H1 (cell line): ENCODE measurements at regions not wholly inside any gene's neighbourhood (a gene's known extent, or its start where the extent isn't known, plus 50 kb on each side); places are given as distances from the start of the nearest gene placed in this dataset.

Source experiments
- CTCF ChIA-PET: fragments of 300-600 bp; sonication (Branson Sonifier 250); formaldehyde crosslinking; loops from one replicate; lab custom pipeline; 2021; ENCODE audit not compliant: partially characterized antibody; lab: Charles Lee
- POLR2A ChIA-PET: fragments of 300-600 bp; sonication (Branson Sonifier 250); formaldehyde crosslinking; loops from one replicate; lab custom pipeline; 2021; ENCODE audit warnings: inconsistent platforms; ENCODE audit not compliant: partially characterized antibody; lab: Charles Lee
- DNase-seq, 2 experiments: peaks; one replicate each; pipeline versions ENCODE4 v3.0.0 to v3.0.0-alpha.2; 2010 to 2022; ENCODE audit warnings: low spot score in 2 of 2, low read depth in 1 of 2, mixed read lengths in 1 of 2
- FAIRE-seq: peaks from 2 replicates; lab custom pipeline; 2011; peaks lifted over from hg19 to GRCh38; lab: Jason Lieb, UNC
- H2AFZ ChIP-seq: 2 replicates; pipeline ENCODE4 v1.8.1; 2012; ENCODE audit warnings: low read length, inconsistent platforms
- H2AK5ac ChIP-seq: 2 replicates; pipeline ENCODE4 v1.6.1; 2013; ENCODE audit warnings: low read depth, low read length
- H2BK120ac ChIP-seq: replicated peaks from 2 replicates; pipeline ENCODE3; 2013; ENCODE audit warnings: low read depth, low read length, inconsistent platforms
- H2BK12ac ChIP-seq: 2 replicates; pipeline ENCODE4 v1.6.1; 2013; ENCODE audit warnings: low read depth, low read length
- H2BK15ac ChIP-seq: 2 replicates; pipeline ENCODE4 v1.6.1; 2013; ENCODE audit warnings: low read length
- H2BK20ac ChIP-seq: 2 replicates; pipeline ENCODE4 v1.6.1; 2013; ENCODE audit warnings: low read length
- H2BK5ac ChIP-seq: 2 replicates; pipeline ENCODE4 v1.6.1; 2013; ENCODE audit warnings: low read depth, low read length
- H3K14ac ChIP-seq: 2 replicates; pipeline ENCODE4 v1.6.1; 2013; ENCODE audit warnings: inconsistent platforms; ENCODE audit not compliant: insufficient read length
- H3K18ac ChIP-seq: 2 replicates; pipeline ENCODE4 v1.6.1; 2013; ENCODE audit warnings: low read length; ENCODE audit errors: extremely low read depth
- H3K23ac ChIP-seq: 2 replicates; pipeline ENCODE4 v1.6.1; 2013; ENCODE audit warnings: inconsistent platforms; ENCODE audit not compliant: insufficient read length
- H3K23me2 ChIP-seq: 2 replicates; pipeline ENCODE4 v1.6.1; 2013; ENCODE audit warnings: low read depth, low read length
- H3K27ac ChIP-seq: 2 replicates; pipeline ENCODE4 v1.6.1; 2011; ENCODE audit warnings: low read depth, low read length, inconsistent platforms
- H3K27me3 ChIP-seq, 4 experiments: replicated peaks in 1 of 4; 1 replicate in 1 of 4; 2 replicates in 3 of 4; pipeline versions ENCODE4 v1.6.1 to v1.8.1; 2011 to 2013; ENCODE audit warnings: low read length in 3 of 4, mild to moderate bottlenecking in 3 of 4, inconsistent platforms in 2 of 4, mixed read lengths in 2 of 4, moderate library complexity in 1 of 4; ENCODE audit not compliant: control insufficient read depth in 3 of 4, insufficient read depth in 3 of 4; ENCODE audit errors: extremely low read depth in 1 of 4
- H3K36me3 ChIP-seq, 4 experiments: 2 replicates each; pipeline versions ENCODE4 v1.6.1 to v1.8.1; 2011 to 2013; ENCODE audit warnings: mild to moderate bottlenecking in 4 of 4, low read length in 3 of 4, moderate library complexity in 2 of 4, control low read depth in 1 of 4, inconsistent platforms in 1 of 4; ENCODE audit not compliant: insufficient read depth in 4 of 4, control insufficient read depth in 2 of 4
- H3K4ac ChIP-seq: replicated peaks from 2 replicates; pipeline ENCODE3; 2013; ENCODE audit warnings: low read length, low read depth, mixed read lengths, inconsistent platforms; ENCODE audit not compliant: insufficient read length
- H3K4me1 ChIP-seq, 4 experiments: replicated peaks in 1 of 4; 1 replicate in 1 of 4; 2 replicates in 3 of 4; pipeline versions ENCODE4 v1.6.1 to v1.8.1; 2011 to 2013; ENCODE audit warnings: low read length in 3 of 4, inconsistent platforms in 2 of 4, mixed read lengths in 1 of 4; ENCODE audit not compliant: insufficient read depth in 4 of 4, control insufficient read depth in 3 of 4
- H3K4me2 ChIP-seq, 2 experiments: 2 replicates each; pipeline versions ENCODE4 v1.6.1 to v1.8.1; 2011 to 2013; ENCODE audit warnings: low read depth in 2 of 2, low read length in 2 of 2, control low read depth in 1 of 2, inconsistent platforms in 1 of 2, mild to moderate bottlenecking in 1 of 2; ENCODE audit not compliant: insufficient read depth in 1 of 2
- H3K4me3 ChIP-seq, 4 experiments: fragments of 200-600, 300-600 bp in 1 of 4; sonication (generic), shearing (Covaris generic), sonication (Bioruptor Twin) in 1 of 4; 2 replicates each; pipeline versions ENCODE4 v1.5.1 to v1.8.1; 2011 to 2016; ENCODE audit warnings: low read length in 4 of 4, low read depth in 3 of 4, control low read depth in 2 of 4, inconsistent platforms in 2 of 4, mild to moderate bottlenecking in 2 of 4, mixed read lengths in 1 of 4, moderate library complexity in 1 of 4; ENCODE audit not compliant: insufficient read depth in 2 of 4; ENCODE audit errors: extremely low read depth in 1 of 4
- H3K56ac ChIP-seq: replicated peaks from 2 replicates; pipeline ENCODE3; 2013; ENCODE audit warnings: low read depth, mild to moderate bottlenecking, mixed read lengths, low read length, inconsistent platforms; ENCODE audit not compliant: insufficient read length
- H3K79me1 ChIP-seq: 2 replicates; pipeline ENCODE4 v1.6.1; 2013; ENCODE audit warnings: low read depth, low read length, control low read depth
- H3K79me2 ChIP-seq, 2 experiments: 2 replicates each; pipeline versions ENCODE4 v1.6.1 to v1.8.1; 2012 to 2013; ENCODE audit warnings: low read length in 2 of 2, mild to moderate bottlenecking in 2 of 2, inconsistent platforms in 1 of 2; ENCODE audit not compliant: insufficient read depth in 2 of 2, control insufficient read depth in 1 of 2
- H3K9ac ChIP-seq, 4 experiments: replicated peaks in 1 of 4; 1 replicate in 1 of 4; 2 replicates in 3 of 4; pipeline versions ENCODE4 v1.6.1 to v1.8.1; 2011 to 2013; ENCODE audit warnings: low read depth in 3 of 4, low read length in 3 of 4, control low read depth in 2 of 4, mild to moderate bottlenecking in 2 of 4, moderate library complexity in 2 of 4, inconsistent platforms in 1 of 4; ENCODE audit errors: extremely low read depth in 1 of 4
- H3K9me3 ChIP-seq, 2 experiments: 2 replicates each; pipeline versions ENCODE4 v1.6.1 to v1.8.1; 2012 to 2013; ENCODE audit warnings: mild to moderate bottlenecking in 2 of 2, moderate library complexity in 2 of 2, control low read depth in 1 of 2, inconsistent platforms in 1 of 2, low read depth in 1 of 2, low read length in 1 of 2, mixed read lengths in 1 of 2; ENCODE audit not compliant: insufficient read depth in 2 of 2
- H4K20me1 ChIP-seq, 2 experiments: replicated peaks in 1 of 2; 2 replicates each; pipeline versions ENCODE3 to v1.8.1; 2011 to 2013; ENCODE audit warnings: inconsistent platforms in 2 of 2, low read length in 2 of 2, mild to moderate bottlenecking in 1 of 2; ENCODE audit not compliant: insufficient read depth in 2 of 2, control insufficient read depth in 1 of 2
- H4K5ac ChIP-seq: 2 replicates; pipeline ENCODE4 v1.6.1; 2013; ENCODE audit warnings: low read length, low read depth, mixed read lengths, inconsistent platforms; ENCODE audit not compliant: insufficient read length
- H4K8ac ChIP-seq: 2 replicates; pipeline ENCODE4 v1.8.0; 2013; ENCODE audit warnings: mild to moderate bottlenecking, moderate library complexity, low read length, inconsistent platforms; ENCODE audit not compliant: insufficient read depth; ENCODE audit errors: extremely low read depth
- H4K91ac ChIP-seq: replicated peaks from 2 replicates; pipeline ENCODE3; 2013; ENCODE audit warnings: low read length, mixed read lengths, inconsistent platforms; ENCODE audit not compliant: insufficient read length
- BRCA1 ChIP-seq: IDR thresholded peaks from 2 replicates; pipeline ENCODE4 v1.6.1; 2012; ENCODE audit warnings: low read depth, low read length, improper control_type of control experiment
- CTBP2 ChIP-seq: IDR thresholded peaks from 2 replicates; pipeline ENCODE4 v1.7.0; 2011; ENCODE audit warnings: borderline replicate concordance, mild to moderate bottlenecking, moderate library complexity, mixed read lengths, low read length; ENCODE audit not compliant: insufficient read depth, insufficient read length
- EZH2 ChIP-seq: fragments of 200-600 bp; sonication (generic); IDR thresholded peaks from 2 replicates; pipeline ENCODE4 v1.7.1; 2012; ENCODE audit warnings: low read depth, mild to moderate bottlenecking, moderate library complexity, low read length, inconsistent platforms; ENCODE audit not compliant: severe bottlenecking
- JUND ChIP-seq: IDR thresholded peaks from 2 replicates; pipeline ENCODE4 v1.6.1; 2011; ENCODE audit warnings: mild to moderate bottlenecking, improper control_type of control experiment, low read length
- KDM5A ChIP-seq: fragments of 200-600 bp; IDR thresholded peaks from 2 replicates; pipeline ENCODE4 v1.7.1; 2012; ENCODE audit warnings: mild to moderate bottlenecking, low read length, inconsistent platforms, mixed read lengths
- POU5F1 ChIP-seq: IDR thresholded peaks from 2 replicates; pipeline ENCODE4 v1.6.1; 2011; ENCODE audit warnings: low read depth, mild to moderate bottlenecking, low read length, moderate library complexity
- RAD21 ChIP-seq, 2 experiments: IDR thresholded peaks in 1 of 2; conservative IDR thresholded peaks in 1 of 2; 2 replicates each; pipeline ENCODE4 v1.6.1; 2011; ENCODE audit warnings: low read depth in 2 of 2, low read length in 2 of 2, improper control_type of control experiment in 1 of 2, inconsistent platforms in 1 of 2, mild to moderate bottlenecking in 1 of 2, moderate library complexity in 1 of 2
- SIX5 ChIP-seq: IDR thresholded peaks from 2 replicates; pipeline ENCODE4 v1.6.1; 2011; ENCODE audit warnings: mild to moderate bottlenecking, low read depth, low read length
- SP2 ChIP-seq: IDR thresholded peaks from 2 replicates; pipeline ENCODE4 v1.6.1; 2012; ENCODE audit warnings: mild to moderate bottlenecking, low read length, inconsistent platforms
- USF2 ChIP-seq: IDR thresholded peaks from 2 replicates; pipeline ENCODE4 v1.6.1; 2011; ENCODE audit warnings: low read length, improper control_type of control experiment
- WGBS, 2 experiments: shearing (Covaris generic) in 1 of 2; methylation state at CpG; one replicate each; pipeline versions ENCODE4 v1.1.6 to v1.1.7; 2013 to 2015; ENCODE audit warnings: low lambda C conversion rate in 2 of 2, mixed read lengths in 2 of 2, inconsistent platforms in 1 of 2, low coverage in 1 of 2, missing lambda C conversion rate in 1 of 2; ENCODE audit not compliant: insufficient replicate concordance in 2 of 2, insufficient coverage in 1 of 2, insufficient read length in 1 of 2; ENCODE audit errors: extremely low coverage in 1 of 2, missing lambda C conversion rate in 1 of 2; 5-methylcytosine and 5-hydroxymethylcytosine counted together

DNA sequence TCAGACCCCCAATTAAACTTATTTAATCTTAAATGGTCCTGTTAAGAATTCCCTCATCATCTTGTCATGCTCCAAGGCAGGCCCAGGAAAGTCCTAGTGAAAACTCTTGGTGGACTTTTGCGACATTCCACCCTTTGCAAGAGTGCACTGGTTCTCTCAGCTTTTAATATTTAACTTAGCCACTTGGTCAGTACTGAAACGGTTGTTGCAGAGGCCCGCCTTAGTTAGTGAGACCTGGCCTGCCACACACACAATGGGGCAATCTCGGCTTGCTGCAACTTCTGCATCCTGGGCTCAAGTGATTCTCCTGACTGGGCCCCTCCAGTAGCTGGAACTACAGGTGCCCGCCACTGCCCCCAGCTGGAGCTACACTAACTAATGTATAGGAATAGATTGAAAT lies 1366.0 kb downstream of the UQCRFS1 start:
- no peaks in the 10 kb centered on the region for H3K36me3 ChIP-seq
- H3K79me2 ChIP-seq = no peaks in the 10 kb centered on the region
- no peak overlapping the region for H2BK12ac ChIP-seq
- H2AK5ac ChIP-seq = no peak overlapping the region
- H2BK120ac ChIP-seq = no peak overlapping the region
- H3K9ac ChIP-seq = no peak overlapping the region
- H4K5ac ChIP-seq = no peak overlapping the region
- no peak overlapping the region for H3K14ac ChIP-seq
- peaks cover 2% of the 10 kb centered on the region; the same call in 1 of the 2 replicates for H3K23me2 ChIP-seq
- H3K4me2 ChIP-seq = no peak overlapping the region
- no peak overlapping the region for H2BK20ac ChIP-seq
- no peak overlapping the region for H2BK15ac ChIP-seq
- no peak overlapping the region for H4K91ac ChIP-seq
- ChIA-PET CTCF (no interaction called here), POLR2A (no interaction called here)
- FAIRE-seq (no peak), DNase-seq (no peak)
- H3K79me1 ChIP-seq = no peaks in the 10 kb centered on the region
- H2AFZ ChIP-seq = no peak overlapping the region
- H3K27me3 ChIP-seq = no peaks in the 10 kb centered on the region
- H3K4me3 ChIP-seq = no peak overlapping the region
- no peak overlapping the region for H3K56ac ChIP-seq
- no peaks in the 10 kb centered on the region for H3K4me1 ChIP-seq
- H3K9me3 ChIP-seq = peaks cover 75 to 98% of the 10 kb centered on the region in 2 experiments
- H3K23ac ChIP-seq = no peak overlapping the region
- WGBS, 2 experiments = 83% methylated on average over 5 of the region's 5 CpGs; no CpG with 5 or more reads in 1 of the 2 experiments
- H4K8ac ChIP-seq = no peak overlapping the region
- no peak overlapping the region for H3K18ac ChIP-seq
- no peak overlapping the region for H3K27ac ChIP-seq
- H4K20me1 ChIP-seq = no peaks in the 10 kb centered on the region
- no peak overlapping the region for H3K4ac ChIP-seq
- H2BK5ac ChIP-seq = no peak overlapping the region
- no peak for TF ChIP-seq BRCA1
- no peak for TF ChIP-seq RAD21 (IDR thresholded peaks at IDR 0.05 in 1 of 2, conservative IDR thresholded peaks at IDR 0.05 in 1 of 2; ENCODE audit: low read depth in 2 of 2, low read length in 2 of 2)
- TF ChIP-seq KDM5A = no peak
- TF ChIP-seq USF2 = no peak
- no peak for TF ChIP-seq SP2
- no peak for TF ChIP-seq JUND
- TF ChIP-seq EZH2 = no peak
- TF ChIP-seq CTBP2 = no peak
- TF ChIP-seq SIX5 = no peak
- TF ChIP-seq POU5F1 = no peak
